ENCODE measurements at regions not wholly inside any gene's neighbourhood (a gene's known extent, or its start where the extent isn't known, plus 50 kb on each side); places are given as distances from the start of the nearest gene placed in this dataset.
"Not testable (repeated sequence)": the region's sequence is repeated elsewhere in the genome, so short reads cannot be mapped to it uniquely, and the experiment has no call there.

DNA sequence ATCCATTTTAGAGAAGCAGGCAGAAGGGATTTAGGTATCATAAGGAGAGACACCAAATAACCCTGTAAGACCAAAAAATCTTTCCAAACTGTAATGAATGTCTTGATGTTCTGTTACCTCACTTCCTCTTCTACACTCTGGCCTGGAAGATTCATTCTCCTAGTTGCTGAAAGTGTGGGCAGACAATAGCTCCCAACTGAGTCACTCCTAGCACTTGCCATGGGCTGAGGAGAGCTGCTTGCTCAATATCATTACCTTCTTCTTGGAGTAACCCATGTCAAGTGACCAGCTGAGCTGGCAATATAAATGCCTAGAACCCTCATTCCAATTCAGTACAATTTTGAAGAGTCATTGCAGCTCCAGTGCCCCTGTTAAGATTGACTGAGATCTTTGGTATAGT lies 1985.5 kb upstream of the CDH6 start:
- DNase-seq (no peak), ATAC-seq (no peak)
- Mint-ChIP-seq H3K27ac (no peak overlapping the region), H3K4me3 (no peak overlapping the region), H3K27me3 (no peaks in the 10 kb centered on the region), H3K9me3 (peaks cover 3 to 6% of the 10 kb centered on the region in 2 donors), H3K4me1 (no peaks in the 10 kb centered on the region)

GRCh38 chr5:29203049-29203448 lies 1990.4 kb upstream of the CDH6 start:
- Mint-ChIP-seq H3K27ac (no peak overlapping the region), H3K4me3 (no peak overlapping the region), H3K27me3 (no peaks in the 10 kb centered on the region), H3K9me3 (peaks cover 0 to 6% of the 10 kb centered on the region in 2 donors), H3K4me1 (no peaks in the 10 kb centered on the region)
- DNase-seq (no peak), ATAC-seq (no peak)

DNA sequence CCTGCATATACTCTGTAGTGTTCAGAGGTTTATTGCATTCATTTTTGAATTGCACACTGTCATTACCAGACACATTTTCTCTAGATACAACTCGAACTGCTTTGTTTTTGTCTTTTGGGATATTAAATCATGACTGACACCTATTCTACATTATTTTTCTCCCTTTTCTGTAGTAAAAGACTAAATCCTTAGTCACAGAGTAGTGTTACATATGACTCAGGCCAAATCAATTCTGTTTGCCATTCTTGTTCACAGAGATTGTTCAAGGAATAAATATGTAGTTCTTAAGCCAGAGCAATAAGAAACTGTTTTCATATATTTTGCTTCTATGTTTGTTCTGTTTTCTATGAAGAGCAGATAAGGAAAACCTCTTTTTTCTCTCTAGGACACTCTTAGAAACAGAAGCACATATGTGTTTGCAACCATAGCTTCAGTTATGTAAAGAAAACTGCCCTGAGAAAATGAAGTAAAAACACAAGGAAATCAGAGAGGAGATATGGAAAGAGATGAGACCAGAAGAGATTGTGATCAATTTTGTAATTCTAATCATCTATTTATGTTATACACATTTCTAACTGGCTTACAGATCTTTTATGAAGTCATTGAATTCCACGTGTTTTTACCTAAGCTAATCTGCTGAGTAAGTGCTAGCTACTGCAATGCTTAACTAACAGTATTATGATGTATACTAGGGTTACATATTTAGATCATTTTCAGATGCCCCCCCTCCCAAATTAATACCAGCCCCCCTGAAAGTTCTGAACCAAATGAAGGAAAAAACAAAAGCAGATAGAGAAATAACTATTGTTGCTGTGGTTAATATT lies 1995.6 kb upstream of the CDH6 start:
- Mint-ChIP-seq H3K4me3 (no peak overlapping the region), H3K27me3 (no peaks in the 10 kb centered on the region), H3K9me3 (no peaks in the 10 kb centered on the region), H3K27ac (no peak overlapping the region), H3K4me1 (no peaks in the 10 kb centered on the region)
- ATAC-seq (no peak), DNase-seq (no peak)

DNA sequence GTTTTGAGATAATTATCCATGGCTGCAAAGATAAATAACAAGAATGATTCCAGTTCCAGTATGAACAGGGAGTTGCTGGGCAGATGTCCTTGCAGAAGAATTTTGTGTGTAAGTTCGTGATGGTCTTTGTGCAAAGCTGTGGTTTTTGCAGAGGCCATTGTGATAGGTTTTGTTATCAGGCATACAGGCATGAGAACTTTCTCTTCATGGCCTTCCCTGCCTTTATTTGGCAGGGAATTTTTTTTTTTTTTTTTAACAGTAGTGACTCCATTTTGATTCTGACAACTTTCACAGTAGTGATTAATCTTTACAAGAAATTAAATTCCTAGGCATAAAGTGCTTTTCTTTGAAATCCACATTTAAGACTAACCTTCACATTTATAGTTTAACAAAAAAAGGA lies 1999.5 kb upstream of the CDH6 start:
- no peak for ATAC-seq
- Mint-ChIP-seq H3K27me3 (no peaks in the 10 kb centered on the region), H3K9me3 (no peaks in the 10 kb centered on the region), H3K27ac (no peak overlapping the region), H3K4me1 (no peaks in the 10 kb centered on the region), H3K4me3 (no peak overlapping the region)
- DNase-seq: no peak

- not testable (repeated sequence) for H3K4me1 Mint-ChIP-seq, H3K9me3 Mint-ChIP-seq, H3K27me3 Mint-ChIP-seq, H3K4me3 Mint-ChIP-seq, H3K27ac Mint-ChIP-seq, ATAC-seq, DNase-seq
Observed at GRCh38 chr5:29191269-29192048, 2002.0 kb upstream of the CDH6 start.

- H3K27me3 Mint-ChIP-seq, H3K27ac Mint-ChIP-seq, H3K9me3 Mint-ChIP-seq: not testable (repeated sequence)
Observed at GRCh38 chr5:29190398-29190797, 2003.1 kb upstream of the CDH6 start.

DNA sequence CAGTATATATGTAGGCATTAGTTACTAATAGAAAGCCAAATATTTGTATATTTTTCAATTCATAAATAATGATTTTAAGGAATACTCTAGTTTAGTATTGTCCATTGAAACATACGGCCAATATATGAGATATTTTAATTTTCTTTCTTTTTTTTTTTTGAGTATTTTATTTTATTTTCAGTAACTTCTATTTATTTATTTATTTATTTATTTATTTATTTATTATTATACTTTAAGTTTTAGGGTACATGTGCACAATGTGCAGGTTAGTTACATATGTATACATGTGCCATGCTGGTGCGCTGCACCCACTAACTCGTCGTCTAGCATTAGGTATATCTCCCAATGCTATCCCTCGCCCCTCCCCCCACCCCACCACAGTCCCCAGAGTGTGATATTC lies 2007.1 kb upstream of the CDH6 start:
- H3K4me1 Mint-ChIP-seq, H3K4me3 Mint-ChIP-seq, DNase-seq, H3K27ac Mint-ChIP-seq, H3K27me3 Mint-ChIP-seq, ATAC-seq, H3K9me3 Mint-ChIP-seq: not testable (repeated sequence)

More at GRCh38 chr5:29190398-29190797, 2003.1 kb upstream of the CDH6 start:
- DNase-seq, H3K4me1 Mint-ChIP-seq, H3K4me3 Mint-ChIP-seq, ATAC-seq: not testable (repeated sequence)

DNA sequence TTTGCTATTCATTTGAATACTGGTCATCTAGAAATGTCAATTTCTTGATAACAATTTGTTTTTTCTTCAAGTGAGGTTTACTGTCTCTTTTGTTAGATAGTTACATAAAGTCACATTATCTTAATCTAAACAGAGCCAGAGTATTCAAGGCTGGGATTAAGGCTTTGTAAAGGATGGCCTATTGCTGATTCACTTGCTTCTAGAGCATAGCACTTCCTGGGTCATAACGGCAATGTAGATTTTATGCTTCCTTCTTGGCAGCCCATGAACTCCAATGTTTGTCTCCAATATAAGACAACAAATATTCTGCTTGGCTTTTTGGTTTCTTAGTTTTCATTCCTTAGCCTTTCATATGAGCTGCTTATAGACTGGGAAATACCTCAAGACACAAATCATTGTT lies 2007.9 kb upstream of the CDH6 start:
- Mint-ChIP-seq H3K27me3 (no peaks in the 10 kb centered on the region), H3K4me3 (no peak overlapping the region), H3K27ac (no peak overlapping the region), H3K4me1 (no peaks in the 10 kb centered on the region), H3K9me3 (peaks cover 0 to 10% of the 10 kb centered on the region in 2 donors)
- ATAC-seq (no peak), DNase-seq (no peak)

- no peak for ATAC-seq
- Mint-ChIP-seq H3K4me1 (no peaks in the 10 kb centered on the region), H3K4me3 (no peak overlapping the region), H3K27ac (no peak overlapping the region), H3K9me3 (peaks cover 24 to 28% of the 10 kb centered on the region in 2 donors), H3K27me3 (no peaks in the 10 kb centered on the region)
- DNase-seq: no peak
Observed at GRCh38 chr5:29175774-29176173, 2017.7 kb upstream of the CDH6 start.

DNA sequence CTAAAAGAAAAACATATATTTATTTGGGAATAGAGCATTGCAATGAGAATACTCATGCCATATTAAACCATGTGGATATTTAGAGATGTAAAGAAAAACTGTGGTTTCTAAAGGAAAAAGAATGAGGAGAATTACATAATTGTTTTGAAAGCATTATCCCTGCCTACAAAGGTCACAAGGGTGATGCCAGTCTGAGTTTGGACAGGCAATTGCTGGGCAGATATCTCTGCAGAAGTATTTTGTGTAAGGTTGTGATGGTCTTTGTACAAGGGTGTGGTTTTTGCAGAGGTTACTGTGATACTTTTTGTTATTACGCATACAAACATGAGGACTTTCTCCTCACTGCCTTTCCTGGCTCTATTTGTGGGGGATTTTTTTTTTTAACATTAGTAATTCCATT lies 2022.9 kb upstream of the CDH6 start:
- DNase-seq (no peak), ATAC-seq (no peak)
- Mint-ChIP-seq H3K4me3 (no peak overlapping the region), H3K27ac (no peak overlapping the region), H3K4me1 (no peaks in the 10 kb centered on the region), H3K27me3 (no peaks in the 10 kb centered on the region), H3K9me3 (peaks cover 18 to 28% of the 10 kb centered on the region in 2 donors)

GRCh38 chr5:29169886-29170285 lies 2023.6 kb upstream of the CDH6 start:
- DNase-seq: no peak
- H3K27ac Mint-ChIP-seq: no peak overlapping the region
- H3K27me3 Mint-ChIP-seq: no peaks in the 10 kb centered on the region
- no peaks in the 10 kb centered on the region for H3K4me1 Mint-ChIP-seq
- H3K4me3 Mint-ChIP-seq: no peak overlapping the region
- no peak for ATAC-seq
- H3K9me3 Mint-ChIP-seq: peaks cover 14 to 24% of the 10 kb centered on the region in 2 donors

GRCh38 chr5:29162297-29162696 lies 2031.2 kb upstream of the CDH6 start:
- H3K9me3 Mint-ChIP-seq: peaks cover 9 to 13% of the 10 kb centered on the region in 2 donors
- H3K4me1 Mint-ChIP-seq: no peaks in the 10 kb centered on the region
- no peak overlapping the region for H3K27ac Mint-ChIP-seq
- no peak for DNase-seq
- no peak overlapping the region for H3K4me3 Mint-ChIP-seq
- H3K27me3 Mint-ChIP-seq: no peaks in the 10 kb centered on the region
- no peak for ATAC-seq

DNA sequence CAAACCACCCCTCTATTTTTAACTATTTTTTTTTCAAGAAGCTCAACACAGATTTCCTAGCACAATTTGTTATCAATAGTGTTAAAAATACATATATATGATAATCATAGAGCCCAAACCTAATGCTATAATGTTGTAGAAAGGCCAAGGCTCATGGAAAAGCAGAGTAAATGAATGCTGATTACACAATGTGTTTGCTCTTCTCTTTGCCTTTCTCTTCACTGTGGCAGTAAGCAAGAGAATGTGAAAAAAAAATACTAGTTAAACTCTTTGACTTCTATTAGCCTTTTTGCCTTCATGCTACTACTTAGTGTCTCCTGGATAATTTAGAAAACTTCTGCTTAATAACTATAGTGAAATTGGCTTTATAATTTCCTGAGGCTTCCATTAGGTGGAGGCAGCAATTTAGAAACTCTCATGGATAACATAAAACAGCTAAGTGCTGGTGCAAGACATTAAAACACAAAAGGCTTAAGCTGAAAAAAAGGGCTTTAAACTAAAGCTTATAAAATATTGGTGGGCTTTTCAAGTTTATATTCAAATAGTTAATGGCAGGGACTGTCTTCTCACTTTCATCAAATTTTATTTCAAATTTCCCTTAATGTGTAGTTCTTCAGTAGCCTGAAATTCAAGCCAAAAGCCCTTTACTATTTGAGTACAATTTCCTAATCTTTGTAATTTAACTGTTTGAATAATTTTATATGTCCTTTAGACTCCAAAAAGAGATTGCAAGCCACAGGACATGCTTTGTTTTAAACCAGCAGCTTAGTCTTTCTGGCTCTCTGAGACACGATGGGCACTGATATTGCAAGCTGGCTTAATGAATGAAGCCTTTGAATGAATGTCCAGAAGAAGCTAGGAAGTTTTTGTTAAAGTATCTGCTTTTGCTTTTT lies 2031.8 kb upstream of the CDH6 start:
- peaks cover 9 to 13% of the 10 kb centered on the region in 2 donors for H3K9me3 Mint-ChIP-seq
- no peaks in the 10 kb centered on the region for H3K27me3 Mint-ChIP-seq
- H3K4me1 Mint-ChIP-seq: no peaks in the 10 kb centered on the region
- ATAC-seq: no peak
- DNase-seq: no peak
- no peak overlapping the region for H3K27ac Mint-ChIP-seq
- H3K4me3 Mint-ChIP-seq: no peak overlapping the region

- Mint-ChIP-seq H3K27me3 (no peaks in the 10 kb centered on the region), H3K4me3 (no peak overlapping the region), H3K27ac (no peak overlapping the region), H3K4me1 (no peaks in the 10 kb centered on the region), H3K9me3 (peaks cover 13 to 18% of the 10 kb centered on the region in 2 donors)
- DNase-seq (no peak), ATAC-seq (no peak)
Observed at GRCh38 chr5:29157975-29158374, 2035.5 kb upstream of the CDH6 start.

GRCh38 chr5:29150840-29151239 lies 2042.6 kb upstream of the CDH6 start:
- Mint-ChIP-seq H3K9me3 (peaks cover 0 to 10% of the 10 kb centered on the region in 2 donors), H3K27ac (no peak overlapping the region), H3K4me3 (no peak overlapping the region), H3K4me1 (no peaks in the 10 kb centered on the region), H3K27me3 (no peaks in the 10 kb centered on the region)
- ATAC-seq: no peak
- no peak for DNase-seq
